RWPE1 (cell line): ENCODE measurements at regions not wholly inside any gene's neighbourhood (a gene's known extent, or its start where the extent isn't known, plus 50 kb on each side); places are given as distances from the start of the nearest gene placed in this dataset.

Source experiments
- CTCF ChIA-PET: fragments of 350-600 bp; sonication (Branson Sonifier 250); formaldehyde crosslinking; extraction: SDS; loops from one replicate; lab custom pipeline; 2021; lab: Yijun Ruan, JAX
- POLR2A ChIA-PET: fragments of 400-600 bp; formaldehyde crosslinking; extraction: SDS; loops from one replicate; lab custom pipeline; 2020; ENCODE audit warnings: antibody characterized with exemption; ENCODE audit not compliant: low non-redundant PET; lab: Yijun Ruan, JAX
- DNase-seq: peaks from one replicate; pipeline ENCODE4 v3.0.0; 2012; ENCODE audit warnings: low spot score
- H3K27ac ChIP-seq: fragments of 450-650 bp; 2 replicates; pipeline ENCODE4 v1.5.1; 2017
- CTCF ChIP-seq: fragments of 450-650 bp; conservative IDR thresholded peaks from 2 replicates; pipeline ENCODE4 v1.5.1; 2017; ENCODE audit warnings: low read depth, mild to moderate bottlenecking

GRCh38 chr1:21340230-21340945, 50.1 kb upstream of the ECE1 start:
- no peak for TF ChIP-seq CTCF
- ChIA-PET POLR2A (no interaction called here), CTCF (no interaction called here)
- DNase-seq = no peak
- H3K27ac ChIP-seq = peak overlapping the region; percentile 82
